Type B pancreatic cell (in vitro differentiated cells): ENCODE measurements at regions not wholly inside any gene's neighbourhood (a gene's known extent, or its start where the extent isn't known, plus 50 kb on each side); places are given as distances from the start of the nearest gene placed in this dataset.

Source experiments
- DNase-seq: peaks from one replicate; pipeline ENCODE4 v3.0.0; 2021; ENCODE audit warnings: mixed read lengths; ENCODE audit not compliant: unreplicated experiment; ENCODE audit errors: extremely low spot score
- H3K27ac Mint-ChIP-seq: 2 replicates; pipeline ENCODE4 v1.8.0; 2021; ENCODE audit warnings: mild to moderate bottlenecking, mixed read lengths
- H3K27me3 Mint-ChIP-seq: 2 replicates; pipeline ENCODE4 v1.8.0; 2021; ENCODE audit warnings: mixed read lengths
- H3K36me3 Mint-ChIP-seq: 2 replicates; pipeline ENCODE4 v1.8.0; 2021; ENCODE audit warnings: mixed read lengths
- H3K4me1 Mint-ChIP-seq: one replicate; pipeline ENCODE4 v1.8.0; 2021; ENCODE audit warnings: mixed read lengths; ENCODE audit not compliant: unreplicated experiment
- H3K4me3 Mint-ChIP-seq: 2 replicates; pipeline ENCODE4 v1.8.0; 2021; ENCODE audit warnings: mild to moderate bottlenecking, mixed read lengths
- H3K9me3 Mint-ChIP-seq: 2 replicates; pipeline ENCODE4 v1.8.0; 2021; ENCODE audit warnings: mixed read lengths
- TF ChIP-seq, protein P1 (sequence below): fragments of 200-600 bp; sonication (generic); conservative IDR thresholded peaks from 2 replicates; pipeline ENCODE4 v1.5.0; 2021; ENCODE audit warnings: antibody characterized with exemption, mild to moderate bottlenecking

DNA sequence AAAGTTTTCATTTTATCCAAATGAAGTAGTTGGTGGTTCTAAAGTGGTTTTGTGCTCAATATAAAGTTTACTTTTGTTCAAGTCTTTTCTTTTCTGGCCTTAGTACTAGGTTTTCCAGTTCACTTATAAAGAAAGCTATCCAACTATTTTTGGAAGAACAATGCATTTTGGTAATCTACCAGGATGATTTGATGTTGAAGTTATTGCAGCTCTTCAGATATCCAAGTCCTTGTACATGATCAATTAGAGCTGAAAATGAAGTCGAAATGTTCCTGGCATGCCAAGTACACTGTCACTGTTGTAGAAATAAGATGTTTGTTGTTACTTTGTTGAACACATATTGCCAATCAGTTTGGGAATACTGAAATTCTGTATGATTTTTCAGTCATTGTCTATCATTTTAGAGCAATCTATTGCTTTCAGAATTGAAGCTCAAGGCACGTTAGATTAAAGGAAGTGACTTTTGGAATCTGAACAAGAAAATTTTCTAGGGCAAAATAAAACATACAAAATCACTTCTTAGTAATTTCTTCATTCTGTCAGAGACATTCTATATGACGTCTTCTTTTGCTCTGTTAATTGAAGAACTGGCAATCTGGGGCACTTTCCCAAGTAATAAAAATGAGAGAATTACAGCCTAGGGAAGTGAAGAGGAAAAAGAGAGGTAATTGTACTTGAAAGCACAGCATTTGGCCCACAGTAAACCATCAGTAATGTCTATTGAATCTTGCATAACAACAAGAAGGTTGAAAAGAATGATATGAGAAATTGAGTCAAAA, 232.3 kb downstream of the MREG start:
- TF ChIP-seq, protein P1, sequence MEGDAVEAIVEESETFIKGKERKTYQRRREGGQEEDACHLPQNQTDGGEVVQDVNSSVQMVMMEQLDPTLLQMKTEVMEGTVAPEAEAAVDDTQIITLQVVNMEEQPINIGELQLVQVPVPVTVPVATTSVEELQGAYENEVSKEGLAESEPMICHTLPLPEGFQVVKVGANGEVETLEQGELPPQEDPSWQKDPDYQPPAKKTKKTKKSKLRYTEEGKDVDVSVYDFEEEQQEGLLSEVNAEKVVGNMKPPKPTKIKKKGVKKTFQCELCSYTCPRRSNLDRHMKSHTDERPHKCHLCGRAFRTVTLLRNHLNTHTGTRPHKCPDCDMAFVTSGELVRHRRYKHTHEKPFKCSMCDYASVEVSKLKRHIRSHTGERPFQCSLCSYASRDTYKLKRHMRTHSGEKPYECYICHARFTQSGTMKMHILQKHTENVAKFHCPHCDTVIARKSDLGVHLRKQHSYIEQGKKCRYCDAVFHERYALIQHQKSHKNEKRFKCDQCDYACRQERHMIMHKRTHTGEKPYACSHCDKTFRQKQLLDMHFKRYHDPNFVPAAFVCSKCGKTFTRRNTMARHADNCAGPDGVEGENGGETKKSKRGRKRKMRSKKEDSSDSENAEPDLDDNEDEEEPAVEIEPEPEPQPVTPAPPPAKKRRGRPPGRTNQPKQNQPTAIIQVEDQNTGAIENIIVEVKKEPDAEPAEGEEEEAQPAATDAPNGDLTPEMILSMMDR = no peak
- Mint-ChIP-seq H3K4me1 (peaks cover 39% of the 10 kb centered on the region), H3K27ac (no peak overlapping the region), H3K27me3 (no peaks in the 10 kb centered on the region), H3K4me3 (no peak overlapping the region), H3K36me3 (no peaks in the 10 kb centered on the region), H3K9me3 (peaks cover 7% of the 10 kb centered on the region)
- no peak for DNase-seq

- Mint-ChIP-seq H3K27ac (no peak overlapping the region), H3K9me3 (peaks cover 7% of the 10 kb centered on the region), H3K4me1 (peaks cover 37% of the 10 kb centered on the region), H3K27me3 (no peaks in the 10 kb centered on the region), H3K4me3 (no peak overlapping the region), H3K36me3 (no peaks in the 10 kb centered on the region)
- TF ChIP-seq, protein P1 = no peak
- DNase-seq = no peak
Measured at GRCh38 chr2:215780313-215780712, 233.0 kb downstream of the MREG start.

GRCh38 chr2:215779912-215780311, 233.4 kb downstream of the MREG start:
- H3K27ac Mint-ChIP-seq = no peak overlapping the region
- no peak for DNase-seq
- H3K9me3 Mint-ChIP-seq = peaks cover 7% of the 10 kb centered on the region
- H3K4me3 Mint-ChIP-seq = no peak overlapping the region
- no peaks in the 10 kb centered on the region for H3K36me3 Mint-ChIP-seq
- H3K27me3 Mint-ChIP-seq = no peaks in the 10 kb centered on the region
- peaks cover 33% of the 10 kb centered on the region for H3K4me1 Mint-ChIP-seq
- TF ChIP-seq, protein P1 = no peak

DNA sequence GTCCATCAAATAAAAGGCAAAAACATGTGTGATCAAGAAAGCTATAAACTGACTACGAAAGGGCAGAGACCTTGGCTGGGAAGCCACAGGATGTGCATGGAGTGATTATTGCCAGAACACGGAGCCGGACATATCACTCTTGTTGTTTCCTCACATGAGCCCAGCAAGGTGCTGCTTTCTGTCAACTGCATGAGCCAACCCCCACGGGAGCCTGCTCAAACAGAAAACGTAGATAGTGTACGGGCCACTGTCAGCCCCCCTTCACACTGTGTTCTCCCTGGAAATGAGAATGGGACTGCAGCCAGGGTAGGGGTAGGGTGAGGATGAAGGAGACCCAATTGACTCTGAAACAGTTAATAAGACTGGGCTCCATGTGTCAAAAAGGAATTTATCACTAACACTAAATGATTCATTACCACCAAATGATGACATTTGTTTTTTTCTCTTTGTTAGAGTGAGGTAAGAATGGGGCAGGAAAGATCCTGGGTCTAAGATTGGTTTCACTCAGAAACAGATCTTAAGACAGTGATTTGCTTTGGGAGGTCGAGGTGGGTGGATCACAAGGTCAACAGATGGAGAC, 235.8 kb downstream of the MREG start:
- TF ChIP-seq, protein P1 = no peak
- DNase-seq = no peak
- no peak overlapping the region for H3K27ac Mint-ChIP-seq
- H3K36me3 Mint-ChIP-seq = no peaks in the 10 kb centered on the region
- no peak overlapping the region for H3K4me3 Mint-ChIP-seq
- H3K4me1 Mint-ChIP-seq = peaks cover 29% of the 10 kb centered on the region
- no peaks in the 10 kb centered on the region for H3K27me3 Mint-ChIP-seq
- peaks cover 7% of the 10 kb centered on the region for H3K9me3 Mint-ChIP-seq

- Mint-ChIP-seq H3K4me1 (peaks cover 34% of the 10 kb centered on the region), H3K9me3 (no peaks in the 10 kb centered on the region), H3K4me3 (no peak overlapping the region), H3K36me3 (no peaks in the 10 kb centered on the region), H3K27ac (no peak overlapping the region), H3K27me3 (no peaks in the 10 kb centered on the region)
- no peak for DNase-seq
- TF ChIP-seq, protein P1 = no peak
Measured at GRCh38 chr2:215775106-215775505, 238.2 kb downstream of the MREG start.
